Neural crest cell (in vitro differentiated cells): ENCODE measurements at regions not wholly inside any gene's neighbourhood (a gene's known extent, or its start where the extent isn't known, plus 50 kb on each side); places are given as distances from the start of the nearest gene placed in this dataset.

Experiments used
- DNase-seq: peaks from one replicate; pipeline ENCODE4 v3.0.0; 2021; ENCODE audit warnings: low read depth, mixed read lengths, low spot score
- H3K27ac Mint-ChIP-seq: one replicate; pipeline ENCODE4 v1.8.0; 2021; ENCODE audit warnings: mild to moderate bottlenecking, mixed read lengths; ENCODE audit not compliant: unreplicated experiment
- H3K27me3 Mint-ChIP-seq: 2 replicates; pipeline ENCODE4 v1.8.0; 2021; ENCODE audit warnings: low read depth, mild to moderate bottlenecking, mixed read lengths
- H3K36me3 Mint-ChIP-seq: 2 replicates; pipeline ENCODE4 v1.8.0; 2021; ENCODE audit warnings: low read depth, mild to moderate bottlenecking, mixed read lengths
- H3K4me1 Mint-ChIP-seq: 2 replicates; pipeline ENCODE4 v1.8.0; 2021; ENCODE audit warnings: mixed read lengths
- H3K4me3 Mint-ChIP-seq: one replicate; pipeline ENCODE4 v1.8.0; 2021; ENCODE audit warnings: mild to moderate bottlenecking, mixed read lengths
- H3K9me3 Mint-ChIP-seq: 2 replicates; pipeline ENCODE4 v1.8.0; 2021; ENCODE audit warnings: mixed read lengths
- TF ChIP-seq, protein P1 (sequence below): fragments of 200-600 bp; sonication (generic); conservative IDR thresholded peaks from 2 replicates; pipeline ENCODE4 v1.5.0; 2021; ENCODE audit warnings: antibody characterized with exemption, mild to moderate bottlenecking

DNA sequence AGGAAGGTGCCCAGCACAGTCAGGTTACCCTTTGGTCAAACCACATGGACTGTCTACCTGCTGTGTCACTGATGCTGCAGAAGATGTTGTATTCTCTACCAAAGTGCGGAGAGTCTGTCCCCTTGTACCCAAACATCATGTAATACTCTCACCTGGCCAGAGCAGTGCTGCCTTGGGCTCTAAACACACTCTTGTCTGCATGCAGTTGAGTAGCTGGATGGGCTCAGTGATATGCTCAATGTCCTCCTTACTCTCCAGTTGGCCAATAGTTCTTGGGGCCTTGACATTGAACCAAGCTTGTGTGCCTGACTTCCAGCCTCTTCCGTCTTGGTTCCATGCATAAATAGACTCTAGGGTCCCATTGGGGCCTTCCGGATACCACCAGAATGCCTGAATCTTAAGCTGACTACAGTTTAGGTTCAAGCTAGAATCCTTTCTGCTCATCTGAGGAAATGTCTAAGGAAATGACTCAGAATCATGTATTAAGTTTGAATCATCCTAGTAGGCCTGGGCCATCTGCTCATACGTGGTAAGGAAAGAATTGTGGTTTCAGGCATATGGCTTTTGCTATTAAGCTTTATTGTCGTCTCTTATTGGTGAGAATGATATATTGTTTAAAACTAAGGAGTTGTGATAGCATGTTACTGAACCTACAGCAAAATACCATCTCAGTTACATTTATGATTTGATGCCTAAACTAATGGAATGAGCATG lies 118.0 kb downstream of the OTUD1 start:
- H3K4me1 Mint-ChIP-seq, result no peaks in the 10 kb centered on the region
- no peak for DNase-seq
- H3K36me3 Mint-ChIP-seq, result peaks cover 4% of the 10 kb centered on the region
- H3K9me3 Mint-ChIP-seq, result peaks cover 4% of the 10 kb centered on the region
- H3K27ac Mint-ChIP-seq, result no peak overlapping the region
- no peak overlapping the region for H3K4me3 Mint-ChIP-seq
- TF ChIP-seq, protein P1, sequence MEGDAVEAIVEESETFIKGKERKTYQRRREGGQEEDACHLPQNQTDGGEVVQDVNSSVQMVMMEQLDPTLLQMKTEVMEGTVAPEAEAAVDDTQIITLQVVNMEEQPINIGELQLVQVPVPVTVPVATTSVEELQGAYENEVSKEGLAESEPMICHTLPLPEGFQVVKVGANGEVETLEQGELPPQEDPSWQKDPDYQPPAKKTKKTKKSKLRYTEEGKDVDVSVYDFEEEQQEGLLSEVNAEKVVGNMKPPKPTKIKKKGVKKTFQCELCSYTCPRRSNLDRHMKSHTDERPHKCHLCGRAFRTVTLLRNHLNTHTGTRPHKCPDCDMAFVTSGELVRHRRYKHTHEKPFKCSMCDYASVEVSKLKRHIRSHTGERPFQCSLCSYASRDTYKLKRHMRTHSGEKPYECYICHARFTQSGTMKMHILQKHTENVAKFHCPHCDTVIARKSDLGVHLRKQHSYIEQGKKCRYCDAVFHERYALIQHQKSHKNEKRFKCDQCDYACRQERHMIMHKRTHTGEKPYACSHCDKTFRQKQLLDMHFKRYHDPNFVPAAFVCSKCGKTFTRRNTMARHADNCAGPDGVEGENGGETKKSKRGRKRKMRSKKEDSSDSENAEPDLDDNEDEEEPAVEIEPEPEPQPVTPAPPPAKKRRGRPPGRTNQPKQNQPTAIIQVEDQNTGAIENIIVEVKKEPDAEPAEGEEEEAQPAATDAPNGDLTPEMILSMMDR, result no peak
- peaks cover 7% of the 10 kb centered on the region for H3K27me3 Mint-ChIP-seq

DNA sequence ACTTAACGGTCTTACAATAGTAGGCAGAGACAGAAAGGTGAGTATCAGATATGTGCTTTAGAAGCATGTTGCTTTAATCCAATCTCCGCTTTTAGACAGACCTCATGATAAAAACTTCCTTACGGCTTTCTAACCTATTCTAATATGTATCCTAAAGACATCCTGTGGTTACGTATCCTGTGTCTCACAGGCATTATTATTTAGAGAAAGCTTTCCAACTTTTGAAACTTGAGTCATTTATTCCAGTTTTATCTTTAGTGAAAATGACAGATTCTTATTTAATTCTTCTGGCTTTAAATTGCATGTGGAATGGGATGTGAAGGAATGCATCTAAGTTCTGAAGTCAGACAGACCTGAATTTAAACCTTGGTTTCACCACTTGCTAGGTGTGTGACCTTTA lies 118.9 kb downstream of the OTUD1 start:
- no peak overlapping the region for H3K27ac Mint-ChIP-seq
- no peaks in the 10 kb centered on the region for H3K4me1 Mint-ChIP-seq
- TF ChIP-seq, protein P1, result no peak
- no peak overlapping the region for H3K4me3 Mint-ChIP-seq
- H3K9me3 Mint-ChIP-seq, result peaks cover 8% of the 10 kb centered on the region
- peaks cover 4% of the 10 kb centered on the region for H3K36me3 Mint-ChIP-seq
- peaks cover 7% of the 10 kb centered on the region for H3K27me3 Mint-ChIP-seq
- DNase-seq, result no peak

DNA sequence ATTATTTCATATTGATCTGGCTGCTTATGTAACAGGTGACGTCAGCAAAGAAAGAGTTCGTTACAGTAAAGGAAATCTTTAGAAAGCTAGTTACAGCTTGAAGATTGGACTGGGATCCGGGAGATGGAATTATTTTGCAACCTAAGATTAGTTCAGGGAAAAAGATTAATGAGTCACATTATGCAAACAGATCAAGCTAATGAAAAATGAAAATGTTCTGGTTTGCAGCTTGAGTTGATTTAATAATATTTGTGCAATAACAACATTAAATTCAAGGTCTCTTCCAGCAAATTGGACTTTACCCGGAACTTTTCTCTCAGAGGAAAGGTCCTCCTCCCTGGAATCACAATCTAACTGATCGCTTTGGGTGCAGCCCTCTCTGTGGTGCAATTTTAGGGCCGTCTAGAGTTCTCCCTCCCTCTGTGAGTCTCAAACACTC lies 119.5 kb downstream of the OTUD1 start:
- Mint-ChIP-seq H3K36me3 (peaks cover 4% of the 10 kb centered on the region), H3K27me3 (peaks cover 7% of the 10 kb centered on the region), H3K4me3 (no peak overlapping the region), H3K9me3 (peaks cover 8% of the 10 kb centered on the region), H3K4me1 (no peaks in the 10 kb centered on the region), H3K27ac (no peak overlapping the region)
- DNase-seq, result no peak
- TF ChIP-seq, protein P1, result no peak

DNA sequence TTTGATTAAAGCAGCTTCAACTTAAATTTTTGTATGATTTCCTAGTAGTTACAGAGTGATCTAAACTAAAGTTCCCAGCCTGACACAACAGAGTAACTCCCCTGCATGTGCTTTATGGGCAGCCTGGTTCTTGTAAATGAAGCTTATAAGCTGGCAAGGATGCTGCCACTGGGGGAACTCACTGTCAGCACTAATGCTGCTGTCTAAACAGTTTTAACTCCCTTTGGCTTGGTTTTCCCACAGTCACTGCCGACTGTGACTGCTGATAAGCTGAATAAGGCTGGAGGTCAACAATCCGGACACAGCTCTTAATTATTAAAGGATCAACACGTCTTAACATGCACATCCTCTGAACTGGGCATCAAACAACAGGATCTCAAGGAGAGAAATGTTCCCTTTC lies 130.1 kb downstream of the OTUD1 start:
- H3K27ac Mint-ChIP-seq, result no peak overlapping the region
- no peak for DNase-seq
- TF ChIP-seq, protein P1, result no peak
- no peak overlapping the region for H3K4me3 Mint-ChIP-seq
- H3K27me3 Mint-ChIP-seq, result peaks cover 6% of the 10 kb centered on the region
- no peaks in the 10 kb centered on the region for H3K4me1 Mint-ChIP-seq
- H3K36me3 Mint-ChIP-seq, result peaks cover 4% of the 10 kb centered on the region
- peaks cover 6% of the 10 kb centered on the region for H3K9me3 Mint-ChIP-seq

DNA sequence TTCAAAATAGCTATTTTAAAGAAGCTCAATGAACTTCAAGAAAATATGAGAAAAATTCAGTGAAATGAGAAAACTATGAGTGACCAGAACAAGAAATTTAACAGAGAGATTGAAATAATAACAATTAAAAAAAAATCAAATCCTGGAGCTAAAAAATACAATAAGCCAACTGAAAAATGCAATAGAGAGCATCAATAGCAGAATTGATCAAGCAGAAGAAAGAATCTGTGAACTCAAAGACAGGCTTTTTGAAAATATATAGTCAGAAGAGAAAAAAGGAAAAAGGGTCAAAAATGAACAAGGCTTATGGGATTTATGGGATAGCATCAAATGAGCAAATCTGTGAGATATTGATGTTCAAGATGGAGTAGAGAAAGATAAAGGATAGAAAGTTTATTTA lies 133.0 kb downstream of the OTUD1 start:
- H3K27me3 Mint-ChIP-seq, result no peaks in the 10 kb centered on the region
- peaks cover 4% of the 10 kb centered on the region for H3K9me3 Mint-ChIP-seq
- no peaks in the 10 kb centered on the region for H3K4me1 Mint-ChIP-seq
- no peak for DNase-seq
- TF ChIP-seq, protein P1, result no peak
- peaks cover 4% of the 10 kb centered on the region for H3K36me3 Mint-ChIP-seq
- no peak overlapping the region for H3K4me3 Mint-ChIP-seq
- no peak overlapping the region for H3K27ac Mint-ChIP-seq
